H9 (cell line): ENCODE measurements at regions not wholly inside any gene's neighbourhood (a gene's known extent, or its start where the extent isn't known, plus 50 kb on each side); places are given as distances from the start of the nearest gene placed in this dataset.

ENCODE experiments used
- DNase-seq: peaks from one replicate; pipeline ENCODE4 v3.0.0-alpha.2; 2017
- H2AFZ ChIP-seq: one replicate; pipeline ENCODE4 v1.6.1; 2013; ENCODE audit warnings: mild to moderate bottlenecking, low read length, control low read depth, moderate library complexity
- H2AK5ac ChIP-seq: 2 replicates; pipeline ENCODE4 v1.6.1; 2013; ENCODE audit warnings: low read length, control low read depth, mixed read lengths; ENCODE audit not compliant: insufficient read length
- H2BK120ac ChIP-seq: one replicate; pipeline ENCODE4 v1.6.1; 2013; ENCODE audit warnings: low read depth, mild to moderate bottlenecking, low read length, control low read depth, inconsistent platforms; ENCODE audit not compliant: poor library complexity, severe bottlenecking
- H2BK12ac ChIP-seq: 2 replicates; pipeline ENCODE4 v1.6.1; 2013; ENCODE audit warnings: low read length, control low read depth, mixed read lengths, low read depth; ENCODE audit not compliant: insufficient read length
- H2BK15ac ChIP-seq: 2 replicates; pipeline ENCODE4 v1.6.1; 2013; ENCODE audit warnings: low read depth, low read length, control low read depth
- H2BK20ac ChIP-seq: one replicate; pipeline ENCODE4 v1.6.1; 2013; ENCODE audit warnings: low read depth, mild to moderate bottlenecking, low read length, control low read depth, inconsistent platforms; ENCODE audit not compliant: poor library complexity, severe bottlenecking
- H2BK5ac ChIP-seq: 2 replicates; pipeline ENCODE4 v1.6.1; 2013; ENCODE audit warnings: low read length, control low read depth, mixed read lengths; ENCODE audit not compliant: insufficient read length
- H3K14ac ChIP-seq: 2 replicates; pipeline ENCODE4 v1.6.1; 2013; ENCODE audit warnings: low read length, control low read depth; ENCODE audit not compliant: insufficient read depth
- H3K18ac ChIP-seq: 2 replicates; pipeline ENCODE4 v1.6.1; 2013; ENCODE audit warnings: low read depth, mild to moderate bottlenecking, mixed read lengths, low read length, control low read depth; ENCODE audit not compliant: insufficient read length
- H3K23ac ChIP-seq: 2 replicates; pipeline ENCODE4 v1.6.1; 2013; ENCODE audit warnings: low read length, control low read depth, mixed read lengths, low read depth; ENCODE audit not compliant: insufficient read length
- H3K23me2 ChIP-seq: 2 replicates; pipeline ENCODE4 v1.6.1; 2013; ENCODE audit warnings: low read depth, mild to moderate bottlenecking, mixed read lengths, low read length, control low read depth; ENCODE audit not compliant: insufficient read length, poor library complexity, severe bottlenecking
- H3K27ac ChIP-seq: 2 replicates; pipeline ENCODE4 v1.5.1; 2013; ENCODE audit warnings: low read length, control low read depth, mixed read lengths, low read depth; ENCODE audit not compliant: insufficient read length
- H3K27me3 ChIP-seq: 2 replicates; pipeline ENCODE4 v1.6.1; 2013; ENCODE audit warnings: low read length, control low read depth, inconsistent platforms; ENCODE audit not compliant: insufficient read depth
- H3K4ac ChIP-seq: 2 replicates; pipeline ENCODE4 v1.6.1; 2013; ENCODE audit warnings: low read depth, mild to moderate bottlenecking, control low read depth, inconsistent platforms, low read length, moderate library complexity
- H3K4me1 ChIP-seq: 2 replicates; pipeline ENCODE4 v1.6.1; 2013; ENCODE audit warnings: low read length, control low read depth, inconsistent platforms; ENCODE audit not compliant: insufficient read depth
- H3K4me2 ChIP-seq: 2 replicates; pipeline ENCODE4 v1.6.1; 2013; ENCODE audit warnings: low read length, control low read depth, mixed read lengths; ENCODE audit not compliant: insufficient read length, insufficient read depth
- H3K56ac ChIP-seq: 2 replicates; pipeline ENCODE4 v1.6.1; 2013; ENCODE audit warnings: low read depth, mild to moderate bottlenecking, mixed read lengths, low read length, control low read depth; ENCODE audit not compliant: insufficient read length
- H3K79me1 ChIP-seq: 2 replicates; pipeline ENCODE4 v1.6.1; 2013; ENCODE audit warnings: low read depth, mild to moderate bottlenecking, moderate library complexity, low read length, control low read depth, inconsistent platforms; ENCODE audit not compliant: insufficient read depth, poor library complexity, severe bottlenecking
- H3K79me2 ChIP-seq: 2 replicates; pipeline ENCODE4 v1.6.1; 2013; ENCODE audit warnings: low read length, control low read depth, inconsistent platforms; ENCODE audit not compliant: insufficient read depth
- H3K9ac ChIP-seq: 2 replicates; pipeline ENCODE4 v1.6.1; 2013; ENCODE audit warnings: low read length, control low read depth, mixed read lengths; ENCODE audit not compliant: insufficient read length; ENCODE audit errors: extremely low read depth
- H3K9me3 ChIP-seq: one replicate; pipeline ENCODE4 v1.6.1; 2013; ENCODE audit warnings: low read depth, low read length, inconsistent platforms; ENCODE audit not compliant: control insufficient read depth
- H3T11ph ChIP-seq: one replicate; pipeline ENCODE4 v1.6.1; 2013; ENCODE audit warnings: mild to moderate bottlenecking, low read length, control low read depth, inconsistent platforms
- H4K20me1 ChIP-seq: one replicate; pipeline ENCODE4 v1.6.1; 2013; ENCODE audit not compliant: control insufficient read depth, insufficient read length, insufficient read depth
- H4K5ac ChIP-seq: 2 replicates; pipeline ENCODE4 v1.6.1; 2013; ENCODE audit warnings: low read depth, mild to moderate bottlenecking, mixed read lengths, low read length, control low read depth; ENCODE audit not compliant: insufficient read length
- H4K8ac ChIP-seq: replicated peaks from 2 replicates; pipeline ENCODE4 v1.6.1; 2013; ENCODE audit warnings: low read length, control low read depth, mixed read lengths, low read depth; ENCODE audit not compliant: insufficient read length
- H4K91ac ChIP-seq: 2 replicates; pipeline ENCODE4 v1.6.1; 2013; ENCODE audit warnings: low read depth, mild to moderate bottlenecking, moderate library complexity, mixed read lengths, low read length, control low read depth; ENCODE audit not compliant: insufficient read length
- H3K27ac Mint-ChIP-seq, 3 experiments: 2 replicates in 2 of 3; 3 replicates in 1 of 3; pipeline ENCODE4 v1.8.0; 2020 to 2021; ENCODE audit warnings: mixed read lengths in 3 of 3, mild to moderate bottlenecking in 1 of 3, moderate library complexity in 1 of 3
- H3K27me3 Mint-ChIP-seq: 2 replicates; pipeline ENCODE4 v1.8.0; 2021; ENCODE audit warnings: low read depth, mild to moderate bottlenecking, moderate library complexity, mixed read lengths
- H3K36me3 Mint-ChIP-seq, 3 experiments: 2 replicates in 2 of 3; 3 replicates in 1 of 3; pipeline ENCODE4 v1.8.0; 2020 to 2021; ENCODE audit warnings: low read depth in 3 of 3, mixed read lengths in 3 of 3; ENCODE audit not compliant: insufficient read depth in 1 of 3
- H3K4me1 Mint-ChIP-seq, 2 experiments: 2 replicates each; pipeline ENCODE4 v1.8.0; 2020; ENCODE audit warnings: mixed read lengths in 2 of 2
- H3K4me3 Mint-ChIP-seq, 2 experiments: 2 replicates in 1 of 2; 3 replicates in 1 of 2; pipeline ENCODE4 v1.8.0; 2020 to 2021; ENCODE audit warnings: mild to moderate bottlenecking in 2 of 2, mixed read lengths in 2 of 2, moderate library complexity in 1 of 2
- H3K9me3 Mint-ChIP-seq, 2 experiments: 2 replicates in 1 of 2; 3 replicates in 1 of 2; pipeline ENCODE4 v1.8.0; 2020; ENCODE audit warnings: mild to moderate bottlenecking in 2 of 2, mixed read lengths in 2 of 2, moderate library complexity in 1 of 2
- WGBS: extraction: QIAGEN DNeasy Blood & Tissue Kit; methylation state at CpG from one replicate; pipeline ENCODE4 v1.1.7; 2013; ENCODE audit warnings: missing lambda C conversion rate, low lambda C conversion rate, mixed read lengths; ENCODE audit not compliant: insufficient read length; ENCODE audit errors: extremely low coverage; 5-methylcytosine and 5-hydroxymethylcytosine counted together
- TF ChIP-seq, protein P1 (sequence below): fragments of 200-600 bp; sonication (generic); conservative IDR thresholded peaks from 3 replicates; pipeline ENCODE4 v1.8.0; 2021; ENCODE audit warnings: antibody characterized with exemption, mild to moderate bottlenecking

DNA sequence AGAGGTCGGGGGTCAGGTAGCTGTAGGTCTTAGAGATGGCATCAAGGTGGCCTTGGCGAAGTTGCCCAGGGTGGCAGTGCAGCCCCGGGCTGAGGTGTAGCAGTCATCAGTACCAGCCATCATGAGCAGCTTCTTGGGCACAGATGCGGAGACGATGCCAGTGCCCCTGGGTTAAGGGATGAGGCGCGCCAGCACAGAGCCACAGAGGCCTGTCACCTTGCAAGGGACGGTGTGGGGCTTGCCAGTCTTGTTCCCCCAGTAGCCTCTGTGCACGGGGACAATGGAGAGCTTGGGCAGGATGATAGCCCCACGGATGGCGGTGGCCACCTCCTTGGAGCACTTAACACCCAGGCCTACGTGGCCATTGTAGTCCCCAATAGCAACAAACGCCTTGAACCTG is 750.7 kb upstream of the PABPC4L start:
- no CpG with 5 or more reads among the region's 13 CpGs for WGBS
- Histone ChIP-seq H3K9me3 (no peaks in the 10 kb centered on the region), H3K4ac (no peak overlapping the region), H3T11ph (no peak overlapping the region), H2BK5ac (no peak overlapping the region), H3K27me3 (no peaks in the 10 kb centered on the region), H2AK5ac (no peak overlapping the region), H3K79me1 (no peaks in the 10 kb centered on the region), H3K23ac (no peak overlapping the region), H4K20me1 (no peaks in the 10 kb centered on the region), H3K9ac (no peak overlapping the region), H3K4me2 (no peak overlapping the region), H3K27ac (no peak overlapping the region), H2BK120ac (no peak overlapping the region), H3K14ac (no peak overlapping the region), H3K56ac (no peak overlapping the region), H3K4me1 (no peaks in the 10 kb centered on the region), H2BK20ac (no peak overlapping the region), H4K8ac (no peak overlapping the region), H3K18ac (no peak overlapping the region), H2AFZ (no peak overlapping the region), H3K23me2 (no peaks in the 10 kb centered on the region), H4K5ac (no peak overlapping the region), H2BK15ac (no peak overlapping the region), H4K91ac (no peak overlapping the region), H3K79me2 (no peaks in the 10 kb centered on the region), H2BK12ac (no peak overlapping the region)
- peaks cover under 1 to 27% (median 2%) of the 10 kb centered on the region in 3 experiments; a peak in 6 of 7 replicates for H3K36me3 Mint-ChIP-seq
- no peak overlapping the region for H3K27ac Mint-ChIP-seq
- H3K4me3 Mint-ChIP-seq = no peak overlapping the region
- H3K27me3 Mint-ChIP-seq = no peaks in the 10 kb centered on the region
- H3K9me3 Mint-ChIP-seq = peaks cover 2 to 13% of the 10 kb centered on the region in 2 experiments
- TF ChIP-seq, protein P1, sequence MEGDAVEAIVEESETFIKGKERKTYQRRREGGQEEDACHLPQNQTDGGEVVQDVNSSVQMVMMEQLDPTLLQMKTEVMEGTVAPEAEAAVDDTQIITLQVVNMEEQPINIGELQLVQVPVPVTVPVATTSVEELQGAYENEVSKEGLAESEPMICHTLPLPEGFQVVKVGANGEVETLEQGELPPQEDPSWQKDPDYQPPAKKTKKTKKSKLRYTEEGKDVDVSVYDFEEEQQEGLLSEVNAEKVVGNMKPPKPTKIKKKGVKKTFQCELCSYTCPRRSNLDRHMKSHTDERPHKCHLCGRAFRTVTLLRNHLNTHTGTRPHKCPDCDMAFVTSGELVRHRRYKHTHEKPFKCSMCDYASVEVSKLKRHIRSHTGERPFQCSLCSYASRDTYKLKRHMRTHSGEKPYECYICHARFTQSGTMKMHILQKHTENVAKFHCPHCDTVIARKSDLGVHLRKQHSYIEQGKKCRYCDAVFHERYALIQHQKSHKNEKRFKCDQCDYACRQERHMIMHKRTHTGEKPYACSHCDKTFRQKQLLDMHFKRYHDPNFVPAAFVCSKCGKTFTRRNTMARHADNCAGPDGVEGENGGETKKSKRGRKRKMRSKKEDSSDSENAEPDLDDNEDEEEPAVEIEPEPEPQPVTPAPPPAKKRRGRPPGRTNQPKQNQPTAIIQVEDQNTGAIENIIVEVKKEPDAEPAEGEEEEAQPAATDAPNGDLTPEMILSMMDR = no peak
- H3K4me1 Mint-ChIP-seq = no peaks in the 10 kb centered on the region
- no peak for DNase-seq
